AG10803 (cell line): ENCODE measurements at regions not wholly inside any gene's neighbourhood (a gene's known extent, or its start where the extent isn't known, plus 50 kb on each side); places are given as distances from the start of the nearest gene placed in this dataset.
"Not testable (repeated sequence)": the region's sequence is repeated elsewhere in the genome, so short reads cannot be mapped to it uniquely, and the experiment has no call there.

Experiments used
- DNase-seq: peaks from one replicate; pipeline ENCODE4 v3.0.0; 2010; ENCODE audit warnings: low read depth
- H3K4me3 ChIP-seq: 2 replicates; pipeline ENCODE4 v1.5.1; 2011; ENCODE audit warnings: mild to moderate bottlenecking, low read length, control low read depth
- TF ChIP-seq, protein P1 (sequence below): conservative IDR thresholded peaks from 2 replicates; pipeline ENCODE4 v1.5.1; 2011; ENCODE audit warnings: mild to moderate bottlenecking, low read length, control low read depth, inconsistent platforms

DNA sequence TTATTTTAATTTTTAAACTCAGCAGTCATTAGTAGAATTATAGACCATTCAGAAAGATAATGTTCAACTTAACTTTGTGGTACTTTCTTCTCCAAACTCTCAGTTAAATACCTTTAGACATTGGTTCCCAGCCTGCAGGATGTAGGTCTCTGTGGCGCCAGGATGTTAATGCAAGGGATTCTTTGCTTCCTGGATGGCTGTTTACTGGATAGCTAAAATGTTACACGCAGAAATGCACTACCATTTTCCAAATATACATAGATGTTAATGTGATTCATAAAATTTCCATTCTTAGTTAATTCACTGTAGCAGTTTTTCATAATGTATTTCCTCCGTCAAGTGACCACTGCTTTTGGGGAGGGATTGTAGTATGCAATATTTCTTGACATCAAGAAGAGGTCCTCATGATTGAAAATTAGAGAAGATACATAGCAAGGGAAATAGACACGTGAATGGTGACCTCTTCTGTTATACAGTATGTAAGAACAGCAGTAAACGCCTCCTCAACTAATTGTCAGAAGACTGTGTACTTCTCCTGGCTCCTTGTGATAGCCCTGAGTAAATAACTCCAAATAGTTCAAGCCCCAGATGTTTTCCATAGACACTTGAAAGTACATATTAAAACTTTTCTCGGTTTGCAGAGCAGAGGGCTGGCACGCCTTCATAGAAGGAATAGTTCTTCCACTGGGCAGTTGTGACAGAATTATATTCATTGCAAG is 128.8 kb downstream of the LCA5 start:
- no peak overlapping the region for H3K4me3 ChIP-seq
- DNase-seq = no peak
- TF ChIP-seq, protein P1, sequence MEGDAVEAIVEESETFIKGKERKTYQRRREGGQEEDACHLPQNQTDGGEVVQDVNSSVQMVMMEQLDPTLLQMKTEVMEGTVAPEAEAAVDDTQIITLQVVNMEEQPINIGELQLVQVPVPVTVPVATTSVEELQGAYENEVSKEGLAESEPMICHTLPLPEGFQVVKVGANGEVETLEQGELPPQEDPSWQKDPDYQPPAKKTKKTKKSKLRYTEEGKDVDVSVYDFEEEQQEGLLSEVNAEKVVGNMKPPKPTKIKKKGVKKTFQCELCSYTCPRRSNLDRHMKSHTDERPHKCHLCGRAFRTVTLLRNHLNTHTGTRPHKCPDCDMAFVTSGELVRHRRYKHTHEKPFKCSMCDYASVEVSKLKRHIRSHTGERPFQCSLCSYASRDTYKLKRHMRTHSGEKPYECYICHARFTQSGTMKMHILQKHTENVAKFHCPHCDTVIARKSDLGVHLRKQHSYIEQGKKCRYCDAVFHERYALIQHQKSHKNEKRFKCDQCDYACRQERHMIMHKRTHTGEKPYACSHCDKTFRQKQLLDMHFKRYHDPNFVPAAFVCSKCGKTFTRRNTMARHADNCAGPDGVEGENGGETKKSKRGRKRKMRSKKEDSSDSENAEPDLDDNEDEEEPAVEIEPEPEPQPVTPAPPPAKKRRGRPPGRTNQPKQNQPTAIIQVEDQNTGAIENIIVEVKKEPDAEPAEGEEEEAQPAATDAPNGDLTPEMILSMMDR = no peak

- TF ChIP-seq, protein P1 = no peak
- H3K4me3 ChIP-seq = no peak overlapping the region
- no peak for DNase-seq
Observed at GRCh38 chr6:79404677-79405076, 132.6 kb downstream of the LCA5 start.

DNA sequence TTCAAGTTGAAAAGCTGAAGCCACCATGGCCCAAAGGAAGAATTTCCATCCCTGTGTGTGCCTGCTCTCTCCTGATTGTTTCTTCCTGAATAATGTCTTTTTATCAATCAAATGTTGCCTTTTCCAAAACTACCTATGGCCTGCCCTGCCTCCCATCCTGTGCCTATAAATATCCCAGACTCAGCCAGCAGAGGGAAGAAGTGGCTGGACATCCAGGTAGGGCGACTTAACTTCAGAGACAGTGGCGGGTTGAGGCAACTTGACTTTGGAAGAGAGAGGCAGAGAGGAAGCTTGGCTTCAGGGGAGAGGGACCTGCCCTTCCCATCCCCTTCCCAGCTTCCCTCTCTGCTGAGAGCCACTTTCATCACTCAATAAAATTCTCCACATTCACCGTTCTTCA is 133.0 kb downstream of the LCA5 start:
- no peak overlapping the region for H3K4me3 ChIP-seq
- DNase-seq = no peak
- TF ChIP-seq, protein P1 = no peak

DNA sequence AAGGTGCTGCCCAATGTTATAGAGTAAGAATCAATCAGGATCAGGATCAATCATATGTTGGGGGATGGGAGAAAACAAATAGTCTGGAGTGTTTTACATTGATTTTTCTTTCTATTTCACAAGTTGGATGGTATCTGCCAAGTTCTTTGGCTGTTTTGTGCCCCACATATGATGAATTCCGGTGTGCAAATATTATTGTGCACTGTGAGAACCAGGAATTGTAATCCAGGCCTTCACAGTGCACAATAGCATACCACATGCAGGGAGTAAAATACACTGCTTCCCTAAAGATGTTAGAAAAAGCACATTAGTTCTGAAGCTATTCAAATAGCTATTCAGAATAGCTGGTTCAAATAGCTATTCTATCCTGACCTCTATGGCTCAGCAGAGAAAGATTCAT is 133.7 kb downstream of the LCA5 start:
- TF ChIP-seq, protein P1 = no peak
- H3K4me3 ChIP-seq = no peak overlapping the region
- no peak for DNase-seq

DNA sequence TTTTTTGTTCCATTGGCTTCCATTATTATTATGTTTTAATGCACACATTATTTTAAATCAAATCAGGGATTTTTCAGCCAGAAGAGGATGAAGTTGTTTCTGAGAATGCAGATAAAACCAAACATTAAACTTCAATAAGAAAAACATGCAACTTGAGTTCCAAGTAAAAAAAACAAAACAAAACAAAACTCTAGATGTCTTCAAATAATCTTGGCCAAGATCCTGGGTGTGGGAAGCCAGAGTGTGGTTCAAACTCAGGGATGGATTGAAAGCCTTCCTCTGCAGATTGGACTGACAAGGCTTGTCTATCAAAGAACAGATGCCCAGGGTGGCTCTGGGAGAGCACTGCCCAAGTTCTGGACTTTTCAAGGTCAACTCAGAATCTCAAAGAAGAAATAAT is 134.1 kb downstream of the LCA5 start:
- no peak overlapping the region for H3K4me3 ChIP-seq
- TF ChIP-seq, protein P1 = no peak
- no peak for DNase-seq

- DNase-seq = no peak
- TF ChIP-seq, protein P1 = no peak
- H3K4me3 ChIP-seq = no peak overlapping the region
Observed at GRCh38 chr6:79399499-79399898, 137.7 kb downstream of the LCA5 start.

DNA sequence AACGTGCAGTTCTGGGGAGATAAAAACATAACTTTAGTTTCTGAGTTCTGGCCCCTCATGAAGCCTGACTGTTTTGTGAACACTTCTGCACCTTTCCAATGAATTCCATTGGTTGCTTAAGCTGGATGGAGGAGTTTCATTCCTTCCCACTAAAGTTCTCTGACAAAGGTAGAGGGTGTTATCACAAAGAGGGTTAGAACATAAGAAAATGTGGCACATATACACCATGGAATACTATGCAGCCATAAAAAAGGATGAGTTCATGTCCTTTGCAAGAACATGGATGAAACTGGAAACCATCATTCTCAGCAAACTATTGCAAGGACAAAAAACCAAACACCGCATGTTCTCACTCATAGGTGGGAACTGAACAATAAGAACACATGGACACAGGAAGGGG is 138.6 kb downstream of the LCA5 start:
- DNase-seq, H3K4me3 ChIP-seq: not testable (repeated sequence)
